ENCODE measurements at regions not wholly inside any gene's neighbourhood (a gene's known extent, or its start where the extent isn't known, plus 50 kb on each side); places are given as distances from the start of the nearest gene placed in this dataset.

- DNase-seq (ENCODE audit: low read depth in 1 of 2, low spot score in 1 of 2) (no peak), ATAC-seq (no peak), FAIRE-seq (no peak)
- no peak overlapping the region for H3K4me2 ChIP-seq
- H3K9me3 ChIP-seq = no peaks in the 10 kb centered on the region
- no peak overlapping the region for H3K27ac ChIP-seq
- POLR2A ChIA-PET = no interaction called here
- H3K4me1 ChIP-seq = no peaks in the 10 kb centered on the region
- CTCF ChIA-PET = no interaction called here
- TF ChIP-seq BHLHE40 (IDR thresholded peaks at IDR 0.05; ENCODE audit: low read depth, low read length) (no peak), CBX2 (IDR thresholded peaks at IDR 0.05; ENCODE audit: borderline replicate concordance, low read depth) (no peak), CTCF (IDR thresholded peaks at IDR 0.05) (no peak), POLR2A (IDR thresholded peaks at IDR 0.05; ENCODE audit: low read length) (no peak), EP300 (IDR thresholded peaks at IDR 0.05) (no peak), RFX5 (IDR thresholded peaks at IDR 0.05) (no peak), FOXS1 (CRISPR knock-in tag; IDR thresholded peaks at IDR 0.05) (no peak), CEBPB (IDR thresholded peaks at IDR 0.05) (no peak), EHF (CRISPR knock-in tag; IDR thresholded peaks at IDR 0.05) (no peak), ZFP36 (IDR thresholded peaks at IDR 0.05; ENCODE audit: borderline replicate concordance, partially characterized antibody) (no peak), JUN (IDR thresholded peaks at IDR 0.05) (no peak), RARB (CRISPR knock-in tag; IDR thresholded peaks at IDR 0.05) (no peak), NR3C1 (IDR thresholded peaks at IDR 0.05) (no peak), PBX3 (IDR thresholded peaks at IDR 0.05) (no peak), RNF2 (IDR thresholded peaks at IDR 0.05; ENCODE audit: borderline replicate concordance, low read depth) (no peak), MYC (IDR thresholded peaks at IDR 0.05; ENCODE audit: borderline replicate concordance, low read length) (no peak), SMC3 (IDR thresholded peaks at IDR 0.05) (no peak), PHF8 (IDR thresholded peaks at IDR 0.05; ENCODE audit: borderline replicate concordance, low read depth) (no peak), ESRRA (IDR thresholded peaks at IDR 0.05; ENCODE audit: borderline replicate concordance, low read length) (no peak)
- no peak overlapping the region for H3K4me3 ChIP-seq
These were observed 287.7 kb upstream of the CNTNAP5 start for GRCh38 chr2:123737371-123737770.

- ChIA-PET CTCF (no interaction called here), POLR2A (no interaction called here)
These were observed 286.4 kb upstream of the CNTNAP5 start for GRCh38 chr2:123738643-123739042.

GRCh38 chr2:123746006-123746405 is 279.1 kb upstream of the CNTNAP5 start:
- no peak for FAIRE-seq
- H3K4me1 ChIP-seq = no peaks in the 10 kb centered on the region
- ATAC-seq = no peak
- no peak overlapping the region for H3K4me2 ChIP-seq
- no peaks in the 10 kb centered on the region for H3K9me3 ChIP-seq
- whole genome bisulfite sequencing (ENCODE audit: missing lambda C conversion rate) = 0% methylated on average over 1 of the region's 1 CpG
- no peak for TF ChIP-seq HMGXB4 (CRISPR knock-in tag; IDR thresholded peaks at IDR 0.05; ENCODE audit: borderline replicate concordance)
- no peak overlapping the region for H3K27ac ChIP-seq
- ChIA-PET CTCF (no interaction called here), POLR2A (no interaction called here)
- DNase-seq (ENCODE audit: low read depth in 1 of 2, low spot score in 1 of 2) = no peak
- no peak overlapping the region for H3K4me3 ChIP-seq

More at GRCh38 chr2:123738643-123739042, 286.4 kb upstream of the CNTNAP5 start:
- no peak overlapping the region for H3K27ac ChIP-seq
- TF ChIP-seq MYC (IDR thresholded peaks at IDR 0.05; ENCODE audit: borderline replicate concordance, low read length) = no peak
- TF ChIP-seq ZSCAN20 (CRISPR knock-in tag; IDR thresholded peaks at IDR 0.05) = no peak
- no peak for TF ChIP-seq ZNF302 (CRISPR knock-in tag; IDR thresholded peaks at IDR 0.05)
- no peak for TF ChIP-seq NFE2L2 (conservative IDR thresholded peaks at IDR 0.05; ENCODE audit: low read length)
- TF ChIP-seq BHLHE40 (IDR thresholded peaks at IDR 0.05; ENCODE audit: low read depth, low read length) = no peak
- TF ChIP-seq HDAC2 (IDR thresholded peaks at IDR 0.05) = no peak
- no peak for TF ChIP-seq RAD21 (conservative IDR thresholded peaks at IDR 0.05 in 1 of 2, IDR thresholded peaks at IDR 0.05 in 1 of 2)
- TF ChIP-seq PHF8 (IDR thresholded peaks at IDR 0.05; ENCODE audit: borderline replicate concordance, low read depth) = no peak
- TF ChIP-seq CHD4 (IDR thresholded peaks at IDR 0.05; ENCODE audit: borderline replicate concordance) = no peak
- TF ChIP-seq TFCP2L1 (CRISPR knock-in tag; IDR thresholded peaks at IDR 0.05) = no peak
- TF ChIP-seq MAFK (IDR thresholded peaks at IDR 0.05; ENCODE audit: partially characterized antibody) = no peak
- no peak for ATAC-seq
- no peaks in the 10 kb centered on the region for H3K4me1 ChIP-seq
- no peak for DNase-seq (ENCODE audit: low read depth in 1 of 2, low spot score in 1 of 2)
- H3K9me3 ChIP-seq = no peaks in the 10 kb centered on the region
- H3K4me3 ChIP-seq = no peak overlapping the region
- H3K4me2 ChIP-seq = no peak overlapping the region
- FAIRE-seq = no peak
- WGBS (ENCODE audit: missing lambda C conversion rate) = 4% methylated on average over 1 of the region's 1 CpG
